ENCODE measurements at regions not wholly inside any gene's neighbourhood (a gene's known extent, or its start where the extent isn't known, plus 50 kb on each side); places are given as distances from the start of the nearest gene placed in this dataset.

DNA sequence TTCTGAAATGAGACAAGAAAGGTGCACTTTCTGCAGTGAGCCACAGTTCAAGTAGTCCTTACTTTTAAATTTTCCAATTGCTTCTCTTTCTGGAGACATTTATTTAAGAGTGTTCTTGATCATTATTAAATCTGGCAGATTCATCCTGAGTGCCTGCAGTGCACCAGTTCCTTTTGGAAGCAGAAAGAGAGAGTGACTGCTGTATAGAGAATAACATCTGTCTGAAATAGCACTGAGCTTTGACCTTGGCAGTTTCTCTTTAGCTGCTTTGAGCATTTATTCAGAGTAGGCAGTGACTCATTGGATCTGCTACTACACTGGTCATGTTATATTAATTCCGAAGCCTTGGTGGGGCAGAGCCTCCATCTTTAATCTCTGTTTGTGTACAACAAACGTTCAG lies 1373.7 kb downstream of the PCDH9 start:
- CTCF ChIA-PET: no interaction called here

DNA sequence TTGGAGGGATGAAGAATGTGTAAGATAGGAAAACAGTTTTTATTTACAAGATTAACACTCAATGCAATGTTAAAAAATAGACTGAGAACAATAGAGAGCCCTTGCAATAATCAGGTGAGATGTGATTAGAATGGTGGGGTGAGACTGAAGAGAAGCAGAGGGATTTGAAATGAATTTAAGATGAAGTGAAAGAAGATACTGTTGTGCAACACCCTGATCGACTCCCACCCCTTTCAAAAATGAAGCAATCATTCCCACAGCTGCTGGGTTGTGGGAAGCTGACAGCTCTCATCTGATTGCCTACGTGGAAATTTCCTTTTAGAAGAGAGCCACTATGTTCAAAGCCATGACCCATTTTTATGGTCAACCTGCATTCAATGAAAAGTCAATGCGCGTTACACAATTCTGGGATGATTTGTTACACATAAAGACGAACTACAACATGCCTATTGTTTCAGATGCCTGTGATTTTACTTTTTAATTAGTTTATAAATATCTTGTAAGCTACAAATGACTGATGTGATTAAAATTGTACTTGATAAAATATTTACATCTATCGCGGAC lies 1374.8 kb downstream of the PCDH9 start:
- POLR2A ChIA-PET (ENCODE audit: low non-redundant PET): no interaction called here
- CTCF ChIA-PET: no interaction called here
- no peak overlapping the region for H3K27ac ChIP-seq
- TF ChIP-seq, protein P1, sequence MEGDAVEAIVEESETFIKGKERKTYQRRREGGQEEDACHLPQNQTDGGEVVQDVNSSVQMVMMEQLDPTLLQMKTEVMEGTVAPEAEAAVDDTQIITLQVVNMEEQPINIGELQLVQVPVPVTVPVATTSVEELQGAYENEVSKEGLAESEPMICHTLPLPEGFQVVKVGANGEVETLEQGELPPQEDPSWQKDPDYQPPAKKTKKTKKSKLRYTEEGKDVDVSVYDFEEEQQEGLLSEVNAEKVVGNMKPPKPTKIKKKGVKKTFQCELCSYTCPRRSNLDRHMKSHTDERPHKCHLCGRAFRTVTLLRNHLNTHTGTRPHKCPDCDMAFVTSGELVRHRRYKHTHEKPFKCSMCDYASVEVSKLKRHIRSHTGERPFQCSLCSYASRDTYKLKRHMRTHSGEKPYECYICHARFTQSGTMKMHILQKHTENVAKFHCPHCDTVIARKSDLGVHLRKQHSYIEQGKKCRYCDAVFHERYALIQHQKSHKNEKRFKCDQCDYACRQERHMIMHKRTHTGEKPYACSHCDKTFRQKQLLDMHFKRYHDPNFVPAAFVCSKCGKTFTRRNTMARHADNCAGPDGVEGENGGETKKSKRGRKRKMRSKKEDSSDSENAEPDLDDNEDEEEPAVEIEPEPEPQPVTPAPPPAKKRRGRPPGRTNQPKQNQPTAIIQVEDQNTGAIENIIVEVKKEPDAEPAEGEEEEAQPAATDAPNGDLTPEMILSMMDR (conservative IDR thresholded peaks at IDR 0.05; ENCODE audit: low read depth): no peak
- DNase-seq (ENCODE audit: low spot score): peak; percentile 1

More for the DNA sequence above, 1373.7 kb downstream of the PCDH9 start:
- POLR2A ChIA-PET (ENCODE audit: low non-redundant PET): no interaction called here
- H3K27ac ChIP-seq: no peak overlapping the region
- no peak for DNase-seq (ENCODE audit: low spot score)
- TF ChIP-seq, protein P1 (conservative IDR thresholded peaks at IDR 0.05; ENCODE audit: low read depth): no peak

DNA sequence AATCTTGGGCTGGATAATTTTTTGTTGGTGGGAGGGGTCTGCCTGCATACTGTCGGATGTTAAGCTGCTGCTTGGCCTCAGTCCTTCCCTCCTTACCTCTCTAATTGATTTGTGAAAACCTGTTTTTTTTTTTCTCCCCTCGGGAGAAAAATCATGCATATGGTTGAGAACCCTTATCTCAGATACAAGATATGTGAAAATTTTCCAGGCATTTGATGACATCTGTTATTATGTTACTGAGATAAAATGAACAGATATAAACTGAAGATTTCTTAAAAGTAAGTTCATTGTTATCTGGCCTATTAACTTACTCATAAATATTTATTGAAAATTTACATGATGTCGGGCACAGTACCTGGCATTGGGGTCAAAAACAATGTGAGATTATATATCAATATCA lies 1375.7 kb downstream of the PCDH9 start:
- ChIA-PET CTCF (no interaction called here), POLR2A (ENCODE audit: low non-redundant PET) (no interaction called here)
- no peak overlapping the region for H3K27ac ChIP-seq
- no peak for DNase-seq (ENCODE audit: low spot score)
- TF ChIP-seq, protein P1 (conservative IDR thresholded peaks at IDR 0.05; ENCODE audit: low read depth): no peak

DNA sequence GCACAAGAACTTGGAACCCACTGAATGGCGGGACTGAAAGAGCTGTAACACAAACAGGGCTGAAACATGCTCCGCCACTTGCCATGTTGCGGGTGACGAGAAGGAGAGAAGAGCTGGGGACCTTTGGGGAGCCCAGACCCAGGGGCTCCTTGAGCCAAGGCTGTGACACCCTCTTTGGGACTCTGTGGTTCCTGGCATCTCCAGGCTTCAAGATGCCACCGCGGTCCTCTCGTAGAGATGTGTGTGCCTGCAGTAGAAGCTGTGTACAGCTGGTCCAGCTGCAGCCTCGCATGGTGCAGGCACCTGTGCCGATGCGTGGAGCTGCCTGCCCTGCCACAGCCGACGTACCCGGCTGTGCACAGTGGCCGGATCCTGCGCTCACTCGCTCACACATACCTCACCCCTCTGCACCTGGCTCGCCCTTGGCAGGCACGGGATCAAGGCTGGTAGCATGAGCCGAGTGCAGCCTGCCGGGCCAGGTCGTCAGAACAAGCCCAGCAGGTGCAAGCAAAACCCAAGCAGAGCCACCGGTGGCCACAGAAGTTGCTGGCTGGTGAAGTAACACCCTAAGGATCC lies 1385.8 kb downstream of the PCDH9 start:
- POLR2A ChIA-PET (ENCODE audit: low non-redundant PET): interaction anchor here (0.5 kb wide), 1 partner anchor 133 kb away, joined by 8 read pairs; no protein-coding TSS in a partner anchor
- no peak overlapping the region for H3K27ac ChIP-seq
- CTCF ChIA-PET: no interaction called here
- TF ChIP-seq, protein P1 (conservative IDR thresholded peaks at IDR 0.05; ENCODE audit: low read depth): no peak
- DNase-seq (ENCODE audit: low spot score): no peak

DNA sequence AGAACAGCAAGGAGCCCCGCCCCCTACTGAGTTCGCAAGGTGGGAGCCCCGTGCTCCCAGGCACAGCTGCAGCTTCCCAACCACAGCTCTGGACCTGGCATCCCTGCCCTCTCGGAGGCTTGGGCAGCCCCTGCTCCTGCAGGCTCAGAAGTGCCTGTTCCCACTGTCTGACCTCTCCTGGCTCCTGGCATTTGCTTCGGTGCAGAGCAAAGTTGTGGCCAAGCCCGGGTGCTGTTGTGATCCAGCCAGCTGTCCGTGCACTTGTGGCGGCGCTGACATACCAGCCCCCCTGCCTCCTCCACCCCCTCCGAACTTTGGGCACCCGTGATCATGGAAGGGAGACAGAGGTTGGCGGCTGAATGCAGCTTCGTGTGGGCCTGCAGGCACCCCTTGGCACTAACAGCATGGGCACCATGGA lies 1386.8 kb downstream of the PCDH9 start:
- TF ChIP-seq, protein P1 (conservative IDR thresholded peaks at IDR 0.05; ENCODE audit: low read depth): no peak
- no peak overlapping the region for H3K27ac ChIP-seq
- POLR2A ChIA-PET (ENCODE audit: low non-redundant PET): no interaction called here
- CTCF ChIA-PET: interaction anchor here (1.3 kb wide), 1 partner anchor 13 kb away, joined by 3 read pairs; no protein-coding TSS in a partner anchor
- no peak for DNase-seq (ENCODE audit: low spot score)

DNA sequence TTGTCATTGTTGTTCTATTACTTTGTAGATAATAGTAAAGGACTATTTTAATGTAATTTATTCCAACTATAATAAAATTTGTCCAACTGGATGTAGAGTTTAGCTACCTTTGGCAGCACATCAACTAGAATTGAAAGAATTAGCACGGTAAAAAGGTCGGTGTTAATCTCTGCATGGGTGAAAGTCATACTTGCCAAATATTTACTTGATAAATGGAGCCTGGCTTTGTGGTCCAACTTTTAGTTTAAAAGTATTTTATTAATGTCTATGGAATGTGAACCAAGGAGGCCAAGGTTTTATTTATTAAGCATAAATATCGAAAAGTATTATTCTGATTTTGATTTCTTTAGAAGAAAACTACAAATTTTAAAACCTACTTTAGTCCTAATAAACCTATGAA lies 1389.0 kb downstream of the PCDH9 start:
- CTCF ChIA-PET: no interaction called here
- TF ChIP-seq, protein P1 (conservative IDR thresholded peaks at IDR 0.05; ENCODE audit: low read depth): no peak
- POLR2A ChIA-PET (ENCODE audit: low non-redundant PET): no interaction called here
- no peak overlapping the region for H3K27ac ChIP-seq
- no peak for DNase-seq (ENCODE audit: low spot score)
